Erythroblast (primary cell): ENCODE measurements at regions not wholly inside any gene's neighbourhood (a gene's known extent, or its start where the extent isn't known, plus 50 kb on each side); places are given as distances from the start of the nearest gene placed in this dataset.

Experiments
- GATA1 ChIP-seq: IDR thresholded peaks from 2 replicates; pipeline ENCODE4 v1.6.1; 2011; ENCODE audit warnings: low read depth, mild to moderate bottlenecking, control low read depth, low read length, moderate library complexity
- POLR2A ChIP-seq: IDR thresholded peaks from 2 replicates; pipeline ENCODE4 v1.6.1; 2011; ENCODE audit warnings: mild to moderate bottlenecking, low read length

DNA sequence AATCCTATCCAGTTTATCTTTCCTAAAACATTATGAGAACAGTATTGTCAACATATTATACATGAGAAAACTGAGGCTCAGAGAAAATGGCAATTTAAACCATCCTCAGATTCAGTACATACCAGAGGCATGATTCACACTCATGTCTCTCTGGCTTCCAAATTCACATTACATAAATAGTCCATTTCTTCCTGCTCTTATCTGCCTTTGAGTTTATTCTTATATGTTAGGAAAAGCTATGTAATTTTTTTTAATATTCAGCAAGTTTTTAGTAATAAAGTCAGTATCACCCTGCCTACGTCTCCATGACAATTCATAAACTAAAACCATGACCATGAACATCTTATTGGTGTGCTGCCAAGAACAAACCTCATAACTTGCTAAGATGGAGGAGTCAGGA is 1260.2 kb upstream of the SORCS1 start:
- TF ChIP-seq POLR2A (no peak), GATA1 (no peak)
